ENCODE measurements at regions not wholly inside any gene's neighbourhood (a gene's known extent, or its start where the extent isn't known, plus 50 kb on each side); places are given as distances from the start of the nearest gene placed in this dataset.

DNA sequence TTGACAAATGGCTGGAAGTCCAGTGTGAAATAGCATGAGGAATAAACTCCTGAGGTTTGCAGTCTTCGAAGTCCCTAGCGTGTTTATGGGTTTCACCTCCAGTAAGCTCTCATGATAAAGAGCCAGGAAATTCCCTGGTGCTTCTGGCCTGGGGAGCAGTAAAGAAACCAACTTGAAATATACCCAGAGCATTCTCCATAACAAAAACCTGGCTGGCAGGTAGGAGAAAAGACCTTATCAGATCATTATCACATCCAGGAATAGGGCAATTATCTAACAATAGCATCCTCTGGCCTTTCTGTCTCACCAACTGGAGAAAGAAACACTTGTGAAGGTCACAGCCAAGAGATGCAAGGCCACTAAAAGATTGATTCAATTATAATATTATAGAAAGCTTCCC is 513.6 kb upstream of the LRRTM4 start:
- DNase-seq: no peak

DNA sequence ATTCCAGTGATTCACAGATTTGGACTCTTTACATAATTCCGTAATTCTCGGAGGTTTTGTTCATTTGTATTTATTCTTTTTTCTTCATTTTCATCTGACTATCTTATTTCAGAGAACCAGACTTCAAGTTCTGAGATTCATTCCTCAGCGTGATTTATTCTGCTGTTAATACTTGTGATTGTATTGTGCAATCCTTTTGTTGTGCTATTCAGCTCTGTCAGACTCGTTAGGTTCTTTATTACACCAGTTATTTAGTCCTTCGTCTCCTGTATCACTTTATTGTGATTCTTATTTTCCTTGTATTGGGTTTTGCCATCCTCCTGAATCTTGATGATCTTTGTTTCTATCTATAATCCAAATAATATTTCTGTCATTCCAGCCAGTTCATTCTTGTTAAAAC is 529.3 kb upstream of the LRRTM4 start:
- no peak for DNase-seq

DNA sequence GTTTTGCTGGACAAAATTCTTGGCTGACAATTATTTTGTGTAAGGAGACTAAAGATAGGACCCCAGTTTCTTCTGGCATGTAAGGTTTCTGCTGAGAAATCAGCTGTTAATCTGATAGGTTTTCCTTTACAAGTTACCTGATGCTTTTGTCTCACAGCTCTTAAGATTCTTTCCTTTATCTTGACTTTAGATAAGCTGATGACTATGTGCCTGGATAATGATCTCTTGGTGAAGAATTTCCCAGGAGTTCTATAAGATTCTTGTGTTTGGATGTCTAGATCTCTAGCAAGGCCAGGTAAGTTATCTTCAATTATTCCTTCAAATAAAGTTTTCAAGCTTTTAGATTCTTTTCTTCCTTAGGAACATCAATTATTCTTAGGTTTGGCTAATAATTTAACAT is 534.8 kb upstream of the LRRTM4 start:
- no peak for DNase-seq

DNA sequence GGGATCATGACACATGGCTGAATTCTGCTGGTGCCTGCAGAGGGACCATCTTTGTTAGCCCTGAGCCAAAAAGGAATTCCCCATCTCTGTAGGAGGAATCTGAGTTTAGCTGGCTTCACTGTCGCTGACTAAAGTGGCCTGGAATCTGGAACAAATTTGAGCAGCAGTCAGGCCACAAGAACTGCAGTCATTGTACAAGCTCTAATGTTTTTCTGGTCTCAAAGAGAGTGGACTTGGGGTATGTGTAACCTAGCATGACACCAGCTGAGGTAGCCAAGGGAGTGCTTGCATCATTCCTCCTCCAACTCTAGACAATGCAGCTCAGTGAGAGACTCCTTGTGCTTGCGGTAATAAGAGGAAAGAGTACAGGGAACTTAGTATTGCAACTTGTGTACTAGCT is 539.1 kb upstream of the LRRTM4 start:
- DNase-seq: no peak

DNA sequence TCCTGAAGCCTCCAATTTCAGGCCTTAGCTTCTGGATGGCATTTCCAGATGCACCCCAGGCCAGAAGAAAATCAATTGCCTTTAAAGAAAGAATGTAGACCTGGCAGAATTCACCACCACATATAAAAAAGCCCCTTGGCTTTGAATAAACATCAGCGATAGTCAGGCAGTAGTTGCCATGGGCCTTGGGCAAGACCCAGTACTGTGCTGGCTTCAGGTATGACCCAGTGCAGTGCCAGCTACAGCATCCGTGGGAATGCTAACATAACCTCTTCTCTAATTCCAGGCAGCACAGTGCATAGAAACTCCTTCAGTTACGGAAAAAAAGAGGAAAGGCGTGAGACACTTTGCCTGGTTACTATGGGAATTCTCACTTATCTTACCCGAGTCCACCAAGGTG is 539.6 kb upstream of the LRRTM4 start:
- no peak for DNase-seq

DNA sequence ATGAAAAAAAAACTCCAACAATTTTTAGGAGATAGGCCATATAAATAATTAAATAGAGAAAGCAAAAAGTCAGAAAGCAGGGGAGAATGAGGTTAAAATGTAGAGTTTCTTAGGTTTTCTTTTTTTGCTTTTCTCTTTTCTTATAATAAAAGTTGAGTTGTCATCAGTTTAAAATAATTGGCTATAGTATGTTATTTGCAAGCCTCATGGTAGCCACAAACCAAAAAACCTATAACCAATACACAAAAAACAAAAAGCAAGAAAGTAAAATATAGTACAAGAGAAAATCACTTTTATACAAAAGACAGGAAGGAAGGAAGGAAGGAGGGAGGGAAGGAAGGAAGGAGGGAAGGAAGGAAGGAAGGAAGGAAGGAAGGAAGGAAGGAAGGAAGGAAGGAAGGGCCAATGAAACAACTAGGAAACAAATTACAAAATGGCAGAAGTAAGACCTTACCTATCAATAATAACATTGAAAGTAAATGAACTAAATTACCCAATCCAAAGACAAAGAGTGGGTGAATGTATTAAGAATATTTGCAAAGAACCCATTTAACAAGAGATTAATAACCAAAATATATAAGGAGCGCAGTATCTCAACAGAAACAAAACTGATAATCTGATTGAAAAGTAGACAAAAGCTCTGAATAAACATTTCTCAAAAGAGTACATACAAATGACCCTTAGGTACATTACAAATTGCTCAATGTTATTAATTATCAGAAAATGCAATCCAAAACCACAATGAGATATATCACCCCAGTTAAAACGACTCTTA is 541.3 kb upstream of the LRRTM4 start:
- no peak for DNase-seq

GRCh38 chr2:78065366-78065765 is 543.2 kb upstream of the LRRTM4 start:
- no peak for DNase-seq

DNA sequence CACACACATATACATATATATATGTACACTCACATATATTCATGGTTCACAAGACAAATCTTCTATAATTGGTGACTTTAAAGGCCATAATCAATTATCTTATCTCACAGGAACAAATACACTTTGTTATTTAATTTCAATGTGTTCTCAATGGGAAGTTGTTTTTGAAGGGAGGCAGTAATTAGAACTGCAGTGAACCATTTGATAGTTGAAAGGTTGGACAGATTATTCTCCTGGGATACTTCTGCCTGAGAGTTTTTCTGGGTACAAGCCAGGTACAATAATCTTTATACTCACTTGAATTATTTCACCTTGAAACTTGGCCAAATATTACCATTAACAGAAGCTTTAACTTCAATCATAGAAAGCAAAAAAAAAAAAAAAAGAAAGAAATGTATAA is 546.6 kb upstream of the LRRTM4 start:
- no peak for DNase-seq

- no peak for DNase-seq
These were observed 548.5 kb upstream of the LRRTM4 start for GRCh38 chr2:78070693-78071092.

GRCh38 chr2:78077633-78078032 is 555.5 kb upstream of the LRRTM4 start:
- DNase-seq: peak; percentile 15

- no peak for DNase-seq
These were observed 560.4 kb upstream of the LRRTM4 start for GRCh38 chr2:78082555-78082954.

- DNase-seq: no peak
These were observed 571.3 kb upstream of the LRRTM4 start for GRCh38 chr2:78093436-78093835.

DNA sequence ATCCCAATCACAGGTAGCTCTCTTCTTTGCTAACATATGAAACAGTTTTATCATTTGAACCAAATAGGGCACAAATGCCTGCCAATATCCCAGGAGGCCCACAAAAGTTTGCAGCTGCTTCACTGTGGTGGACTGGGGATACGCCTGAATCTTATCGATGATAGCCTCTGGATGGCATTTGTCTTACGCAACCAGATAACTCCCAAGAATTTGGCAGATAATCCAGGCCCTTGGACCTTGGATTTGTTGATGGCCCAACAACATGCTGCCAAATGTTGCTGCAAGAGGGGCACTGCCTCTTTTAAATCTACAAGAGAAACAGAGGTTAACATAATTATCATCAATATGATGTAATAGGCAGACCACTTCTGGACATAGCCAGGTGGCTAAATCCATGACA is 587.1 kb upstream of the LRRTM4 start:
- DNase-seq: no peak

- no peak for DNase-seq
These were observed 593.1 kb upstream of the LRRTM4 start for GRCh38 chr2:78115291-78115690.

- no peak for DNase-seq
These were observed 595.9 kb upstream of the LRRTM4 start for GRCh38 chr2:78118037-78118436.

DNA sequence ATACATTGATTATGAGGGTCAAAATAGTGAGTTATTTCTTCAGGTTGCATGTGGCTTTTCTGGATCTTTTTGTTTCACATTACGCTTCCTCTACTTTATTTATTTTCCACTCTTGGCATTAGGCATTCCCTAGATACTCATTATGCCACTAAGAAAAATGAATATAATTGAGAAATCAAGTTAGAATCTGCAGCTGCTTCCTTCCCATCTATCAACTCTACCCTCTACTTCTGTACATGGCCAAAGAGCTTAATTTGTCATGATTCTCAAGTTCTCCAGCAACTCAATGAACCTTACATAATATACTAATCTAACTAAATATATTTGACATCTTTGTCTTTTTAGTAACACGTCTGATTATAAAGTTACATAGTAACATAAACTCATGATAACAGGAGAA is 598.1 kb upstream of the LRRTM4 start:
- no peak for DNase-seq

GRCh38 chr2:78125042-78125441 is 602.9 kb upstream of the LRRTM4 start:
- no peak for DNase-seq

GRCh38 chr2:78127424-78127823 is 605.2 kb upstream of the LRRTM4 start:
- DNase-seq: no peak

- DNase-seq: no peak
These were observed 610.5 kb upstream of the LRRTM4 start for GRCh38 chr2:78132391-78133370.

- DNase-seq: no peak
These were observed 623.3 kb upstream of the LRRTM4 start for GRCh38 chr2:78145395-78145996.

GRCh38 chr2:78145997-78146722 is 624.0 kb upstream of the LRRTM4 start:
- no peak for DNase-seq

DNA sequence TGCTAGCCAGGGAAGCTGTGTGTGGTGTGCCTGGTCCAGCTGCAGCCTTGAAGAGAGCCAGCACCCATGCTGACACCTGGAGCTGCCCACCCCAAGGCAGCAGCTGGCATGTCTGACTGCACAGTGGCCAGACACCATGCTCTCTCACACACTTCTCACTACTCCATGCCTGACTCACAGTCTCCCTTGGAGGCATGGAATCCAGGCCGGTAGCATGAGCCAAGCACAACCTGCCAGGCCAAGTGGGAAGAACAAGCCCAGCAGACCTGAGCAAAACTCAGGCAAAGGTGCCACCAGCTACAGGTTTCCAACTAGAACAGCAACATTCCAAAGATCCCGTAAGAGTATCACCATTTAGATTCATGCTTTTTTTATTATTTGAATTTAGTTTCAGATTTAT is 625.3 kb upstream of the LRRTM4 start:
- no peak for DNase-seq

DNA sequence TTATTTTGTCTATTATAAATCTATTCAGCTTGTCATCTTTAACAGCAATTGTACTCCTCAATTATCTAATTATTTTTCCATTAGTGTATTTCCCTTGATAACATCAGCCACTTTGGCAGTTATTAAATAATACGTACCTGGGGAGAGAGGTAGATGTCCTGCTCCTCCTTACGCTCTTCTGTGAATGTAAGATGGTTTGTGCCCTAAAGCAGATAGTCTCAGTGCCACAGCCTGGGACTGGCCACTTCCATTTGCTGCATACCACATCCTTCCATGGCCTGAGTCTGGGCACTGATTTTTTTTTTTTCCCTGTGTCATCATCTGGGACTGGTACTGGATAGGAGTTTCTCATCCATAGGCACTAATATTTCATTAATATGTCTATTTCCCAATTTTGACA is 632.4 kb upstream of the LRRTM4 start:
- no peak for DNase-seq
